Right atrium auricular region (tissue), 2 donors: ENCODE measurements at regions not wholly inside any gene's neighbourhood (a gene's known extent, or its start where the extent isn't known, plus 50 kb on each side); places are given as distances from the start of the nearest gene placed in this dataset.

Experiments used
- DNase-seq: peaks from one replicate; pipeline ENCODE4 v3.0.0-alpha.2; 2019; ENCODE audit warnings: low spot score
- H3K27ac ChIP-seq, 2 donors: fragments of 200-600 bp; sonication (generic); 1 replicate in 1 of 2; 2 replicates in 1 of 2; pipeline ENCODE4 v1.5.1; 2016 to 2019
- H3K27me3 ChIP-seq, 2 donors: fragments of 200-600 bp; sonication (generic); one replicate each; pipeline versions ENCODE4 v1.5.1 to v1.6.0; 2017 to 2019
- H3K36me3 ChIP-seq: fragments of 200-600 bp; sonication (generic); one replicate; pipeline ENCODE4 v1.5.1; 2016
- H3K4me1 ChIP-seq, 2 donors: fragments of 200-600 bp; sonication (generic); one replicate each; pipeline versions ENCODE4 v1.5.1 to v1.6.0; 2017 to 2019
- H3K4me3 ChIP-seq, 2 donors: fragments of 200-600 bp; sonication (generic); 1 replicate in 1 of 2; 2 replicates in 1 of 2; pipeline ENCODE4 v1.5.1; 2017 to 2019; ENCODE audit warnings: mild to moderate bottlenecking in 1 of 2, moderate library complexity in 1 of 2
- H3K9me3 ChIP-seq, 2 donors: fragments of 200-600 bp; sonication (generic); one replicate each; pipeline ENCODE4 v1.5.1; 2019
- CTCF ChIP-seq, 2 donors: fragments of 200-600 bp; sonication (generic); IDR thresholded peaks; one replicate each; pipeline ENCODE4 v1.5.1; 2019; ENCODE audit warnings: antibody characterized with exemption in 2 of 2

DNA sequence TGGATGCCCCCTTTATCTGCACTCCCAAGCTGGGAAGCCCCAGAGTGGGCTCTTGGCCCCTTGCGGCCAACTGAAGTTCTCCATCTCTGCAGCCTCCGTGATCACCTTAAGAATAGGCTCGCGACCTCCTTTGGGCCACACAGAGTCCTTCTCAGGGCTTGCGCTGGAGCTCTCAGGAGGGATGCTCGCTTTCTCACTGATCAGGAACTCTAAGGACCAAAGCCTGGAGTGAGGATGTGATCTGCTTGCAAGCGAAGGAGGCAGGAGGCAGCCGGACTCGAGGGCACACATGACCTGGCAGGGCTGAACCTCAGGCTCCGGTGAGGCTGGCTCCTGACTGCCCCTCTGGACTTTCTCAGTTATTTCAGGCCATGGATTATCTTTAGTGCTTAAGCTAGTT lies 192.1 kb upstream of the MKI67 start:
- Histone ChIP-seq H3K4me3 (no peak overlapping the region), H3K4me1 (no peaks in the 10 kb centered on the region), H3K27ac (no peak overlapping the region), H3K9me3 (no peaks in the 10 kb centered on the region), H3K27me3 (no peaks in the 10 kb centered on the region), H3K36me3 (no peaks in the 10 kb centered on the region)
- DNase-seq = no peak
- no peak for TF ChIP-seq CTCF (IDR thresholded peaks at IDR 0.05)

GRCh38 chr10:128318913-128319312 lies 192.7 kb upstream of the MKI67 start:
- Histone ChIP-seq H3K27ac (no peak overlapping the region), H3K36me3 (no peaks in the 10 kb centered on the region), H3K4me1 (no peaks in the 10 kb centered on the region), H3K9me3 (no peaks in the 10 kb centered on the region), H3K27me3 (no peaks in the 10 kb centered on the region), H3K4me3 (no peak overlapping the region)
- no peak for DNase-seq
- no peak for TF ChIP-seq CTCF (IDR thresholded peaks at IDR 0.05)

DNA sequence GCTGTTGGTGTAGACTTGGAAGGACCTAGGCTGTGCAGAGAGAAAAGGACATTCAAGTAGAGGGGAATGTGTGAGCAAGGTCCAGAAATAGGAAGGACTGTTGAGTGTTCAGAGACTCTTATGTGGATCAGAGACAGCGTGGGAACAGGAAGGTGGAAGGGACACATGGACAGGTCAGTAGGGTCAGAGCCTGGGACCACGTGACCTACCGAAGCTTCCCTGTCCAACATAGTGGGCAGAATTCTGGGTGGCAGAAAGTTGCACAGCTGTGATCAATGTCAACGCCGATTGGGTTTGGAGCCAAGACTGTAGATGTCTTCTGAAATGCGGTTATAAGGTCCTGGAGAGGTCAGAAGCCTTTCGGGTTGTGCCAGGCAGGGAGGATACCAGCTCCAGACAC lies 195.9 kb upstream of the MKI67 start:
- Histone ChIP-seq H3K4me3 (no peak overlapping the region), H3K27ac (no peak overlapping the region), H3K4me1 (no peaks in the 10 kb centered on the region), H3K36me3 (no peaks in the 10 kb centered on the region), H3K9me3 (no peaks in the 10 kb centered on the region), H3K27me3 (no peaks in the 10 kb centered on the region)
- no peak for TF ChIP-seq CTCF (IDR thresholded peaks at IDR 0.05)
- no peak for DNase-seq

DNA sequence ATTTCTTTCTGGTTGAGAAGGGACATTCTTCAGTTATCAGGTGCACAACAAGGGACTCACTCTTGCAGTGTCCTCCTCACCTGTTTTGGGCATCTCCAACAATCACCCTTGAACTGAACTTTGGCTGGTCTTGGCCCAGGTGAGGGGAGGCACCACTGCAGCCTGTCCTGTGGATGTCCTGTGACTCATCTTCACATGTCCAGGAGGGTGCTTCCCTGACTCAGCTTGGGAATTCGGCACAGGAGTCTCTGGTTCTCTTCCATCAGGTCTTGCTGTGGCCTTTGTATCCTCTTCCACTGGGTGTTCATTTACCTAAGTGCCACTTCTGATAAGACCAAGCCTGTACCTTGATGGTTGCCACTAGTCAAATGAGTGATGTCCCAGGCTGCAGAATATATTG lies 196.7 kb upstream of the MKI67 start:
- no peak for TF ChIP-seq CTCF (IDR thresholded peaks at IDR 0.05)
- Histone ChIP-seq H3K27me3 (no peaks in the 10 kb centered on the region), H3K27ac (no peak overlapping the region), H3K9me3 (peaks cover 0 to 5% of the 10 kb centered on the region in 2 donors), H3K4me3 (no peak overlapping the region), H3K36me3 (no peaks in the 10 kb centered on the region), H3K4me1 (no peaks in the 10 kb centered on the region)
- DNase-seq = no peak

DNA sequence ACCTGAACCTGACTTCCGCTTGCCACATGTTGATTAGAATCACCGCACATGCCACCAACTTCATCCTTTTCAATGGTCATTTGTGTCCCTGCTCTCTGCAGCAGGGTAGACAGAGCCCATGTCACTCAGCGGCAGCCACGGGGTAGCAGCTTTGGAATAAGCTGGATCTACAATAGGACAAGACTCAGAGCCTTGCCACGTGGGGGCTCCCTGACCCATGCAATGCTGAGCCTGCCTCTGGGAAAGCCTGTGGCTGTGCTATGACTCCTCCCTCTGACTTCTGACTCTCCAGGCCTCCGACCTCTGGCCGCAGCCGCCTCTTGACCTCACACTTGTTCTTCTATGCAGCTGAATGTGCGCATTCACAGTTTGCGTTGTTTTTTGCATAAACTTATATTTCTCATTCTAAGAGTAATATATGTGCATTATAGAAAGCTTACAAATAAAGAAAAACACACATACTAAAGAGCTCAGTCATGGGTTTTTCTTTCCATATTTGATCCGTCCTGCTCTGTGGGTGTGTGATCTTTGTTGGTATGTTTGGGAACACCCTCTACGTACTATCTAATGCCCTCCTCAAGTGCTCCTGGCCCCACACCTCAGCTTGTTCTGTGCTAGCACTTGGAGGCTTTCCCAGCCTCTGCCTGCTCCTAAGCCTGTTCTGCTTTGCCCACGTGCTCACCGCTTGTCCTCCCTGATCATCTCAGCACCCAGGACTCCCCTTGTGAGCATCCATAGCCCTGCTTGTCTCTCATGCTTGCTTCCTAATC lies 198.0 kb upstream of the MKI67 start:
- no peaks in the 10 kb centered on the region for H3K36me3 ChIP-seq
- peak in 1 of 2 donors; percentile 54 for TF ChIP-seq CTCF (IDR thresholded peaks at IDR 0.05)
- no peak overlapping the region for H3K4me3 ChIP-seq
- no peaks in the 10 kb centered on the region for H3K4me1 ChIP-seq
- H3K27me3 ChIP-seq = no peaks in the 10 kb centered on the region
- H3K27ac ChIP-seq = no peak overlapping the region
- DNase-seq = no peak
- peaks cover 0 to 12% of the 10 kb centered on the region in 2 donors for H3K9me3 ChIP-seq

DNA sequence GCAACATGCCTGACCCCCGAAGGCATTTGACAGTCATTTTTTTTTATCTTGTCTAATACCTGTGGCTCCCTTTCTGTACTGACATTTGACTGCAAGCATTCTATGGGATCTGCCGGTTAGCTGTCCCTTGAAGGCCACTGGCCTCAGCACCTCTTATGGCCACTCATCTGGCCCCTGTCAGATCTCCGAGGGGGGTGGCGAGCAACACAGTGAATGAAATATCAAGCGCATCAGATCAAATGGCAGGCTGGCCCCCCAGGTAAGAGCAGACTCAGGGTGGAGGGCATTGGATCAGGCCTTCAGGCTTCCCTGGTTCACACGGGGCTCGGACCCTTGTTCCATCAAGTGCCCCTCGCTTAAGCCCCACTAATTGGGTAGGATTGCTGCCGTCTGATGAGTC lies 199.6 kb upstream of the MKI67 start:
- Histone ChIP-seq H3K4me3 (no peak overlapping the region), H3K27ac (no peak overlapping the region), H3K9me3 (peaks cover 0 to 12% of the 10 kb centered on the region in 2 donors), H3K36me3 (no peaks in the 10 kb centered on the region), H3K4me1 (no peaks in the 10 kb centered on the region), H3K27me3 (no peaks in the 10 kb centered on the region)
- no peak for TF ChIP-seq CTCF (IDR thresholded peaks at IDR 0.05)
- no peak for DNase-seq
